22Rv1 (cell line): ENCODE measurements at regions not wholly inside any gene's neighbourhood (a gene's known extent, or its start where the extent isn't known, plus 50 kb on each side); places are given as distances from the start of the nearest gene placed in this dataset.
"Not testable (repeated sequence)": the region's sequence is repeated elsewhere in the genome, so short reads cannot be mapped to it uniquely, and the experiment has no call there.

ENCODE experiments used
- CTCF ChIP-seq: fragments of 450-650 bp; IDR thresholded peaks from 2 replicates; pipeline ENCODE4 v1.5.1; 2017; ENCODE audit warnings: mild to moderate bottlenecking
- ZFX ChIP-seq: fragments of 450-650 bp; IDR thresholded peaks from 2 replicates; pipeline ENCODE4 v1.6.1; 2017; ENCODE audit warnings: antibody characterized with exemption, borderline replicate concordance

- not testable (repeated sequence) for TF ChIP-seq CTCF, ZFX
These were observed 69.8 kb upstream of the ABCD3 start for GRCh38 chr1:94348386-94348785.
